GM21576 (cell line): ENCODE measurements at regions not wholly inside any gene's neighbourhood (a gene's known extent, or its start where the extent isn't known, plus 50 kb on each side); places are given as distances from the start of the nearest gene placed in this dataset.

Source experiments
- ATAC-seq: cut with Tn5 transposase; IDR thresholded peaks from one replicate; pipeline ENCODE4 v1.9.1; 2021; ENCODE audit warnings: mild to moderate bottlenecking, moderate library complexity; ENCODE audit not compliant: unreplicated experiment

DNA sequence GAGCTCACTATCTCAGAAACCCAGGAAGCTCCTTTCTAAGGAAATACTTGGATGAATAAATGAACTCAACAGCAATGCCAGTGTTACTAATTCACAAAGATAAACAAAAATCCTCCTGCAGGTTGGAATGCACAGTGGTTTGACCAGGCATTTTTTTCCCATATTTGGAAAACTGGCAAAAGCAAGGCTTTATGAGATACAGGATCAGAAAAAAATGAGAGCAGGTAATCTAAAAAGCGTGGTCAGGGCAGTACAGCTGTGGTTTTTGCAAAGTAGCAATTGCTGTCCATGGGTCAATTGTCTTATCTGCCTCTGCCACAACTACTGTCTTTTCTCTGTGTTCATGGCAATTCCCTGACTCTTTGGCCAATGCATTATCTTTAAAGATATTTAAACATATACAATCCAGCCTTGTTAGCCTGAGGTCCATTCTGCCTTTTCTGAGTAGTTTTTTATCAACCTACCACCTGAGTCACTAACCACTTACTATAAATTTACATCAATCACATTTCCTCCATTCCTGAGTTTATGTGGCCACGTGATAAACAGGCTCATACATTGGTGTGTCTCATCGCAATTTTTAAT is 564.5 kb upstream of the IGFBP3 start:
- no peak for ATAC-seq

DNA sequence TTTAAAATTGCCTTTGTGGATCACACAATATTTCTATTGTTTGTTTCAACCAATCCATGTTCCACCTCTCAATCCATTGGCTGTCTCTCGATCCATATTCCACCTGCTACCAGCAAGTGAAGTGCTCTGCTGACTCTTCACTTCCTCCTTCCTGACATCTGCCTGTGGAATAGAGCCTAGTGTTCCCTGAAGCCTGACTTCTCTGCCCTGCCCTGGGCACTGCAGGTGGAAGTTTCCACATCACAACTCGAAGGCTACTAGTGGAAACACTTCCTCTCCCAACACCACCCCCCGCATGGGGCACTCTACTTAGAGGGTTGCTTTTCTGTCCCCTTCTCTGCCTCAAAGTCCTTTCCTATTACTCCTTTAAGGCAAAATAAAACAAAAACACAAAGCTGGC is 563.8 kb upstream of the IGFBP3 start:
- ATAC-seq, result no peak

DNA sequence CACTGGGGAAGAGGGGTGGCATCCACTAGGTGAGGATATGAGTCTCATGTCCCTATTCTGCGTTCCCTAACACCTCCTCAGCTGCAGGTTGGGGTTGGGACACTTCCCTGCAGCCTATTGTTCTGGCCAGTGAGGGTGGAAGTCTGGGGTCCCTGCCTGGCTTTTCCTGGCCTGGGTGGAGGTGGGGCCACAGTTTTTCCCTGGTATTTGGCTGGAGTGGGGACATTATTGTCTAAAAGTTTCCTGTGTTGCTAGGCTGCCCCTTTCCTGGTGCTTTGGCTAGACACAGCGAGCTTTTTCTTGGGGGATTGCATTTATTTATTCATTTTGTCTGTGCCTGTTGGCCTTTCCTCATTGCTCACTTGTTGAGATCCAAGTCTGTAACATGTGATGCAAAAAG is 559.5 kb upstream of the IGFBP3 start:
- ATAC-seq, result no peak

DNA sequence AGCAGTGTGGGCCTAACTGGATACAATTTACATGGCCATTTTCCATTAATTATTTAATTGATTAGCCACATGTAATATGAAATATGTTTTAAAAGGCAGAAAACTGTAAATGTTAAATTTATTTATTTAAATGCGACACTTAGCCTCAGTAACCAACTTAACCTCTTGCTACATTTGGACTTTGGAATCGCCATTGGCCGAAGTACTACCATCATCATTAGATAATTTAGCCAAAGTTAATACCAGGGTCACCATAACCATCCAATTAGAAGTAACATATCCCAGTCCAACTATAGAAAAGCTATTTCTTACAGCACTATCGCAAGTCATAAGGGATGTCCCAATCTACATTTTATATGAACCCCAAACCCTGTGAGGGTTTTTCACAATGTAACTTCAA is 558.6 kb upstream of the IGFBP3 start:
- no peak for ATAC-seq

DNA sequence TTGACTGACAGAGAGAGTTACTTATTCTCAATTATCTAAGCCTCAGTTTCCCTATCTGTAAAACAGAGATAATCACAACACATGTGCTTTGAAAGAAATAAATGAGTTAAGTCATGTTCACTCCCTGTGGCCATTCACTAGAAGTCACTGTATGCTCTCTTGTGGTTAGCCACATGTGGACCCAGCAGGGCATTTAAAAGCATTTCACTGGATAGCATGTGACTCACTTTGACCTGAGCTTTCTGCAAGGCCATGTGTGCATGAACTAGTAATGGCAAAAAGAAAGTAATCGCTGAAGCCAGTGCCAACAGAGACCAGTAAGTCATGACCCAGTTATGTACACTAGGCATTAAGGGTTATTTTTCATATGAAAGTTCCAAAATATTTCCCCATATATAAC is 557.0 kb upstream of the IGFBP3 start:
- ATAC-seq, result no peak

DNA sequence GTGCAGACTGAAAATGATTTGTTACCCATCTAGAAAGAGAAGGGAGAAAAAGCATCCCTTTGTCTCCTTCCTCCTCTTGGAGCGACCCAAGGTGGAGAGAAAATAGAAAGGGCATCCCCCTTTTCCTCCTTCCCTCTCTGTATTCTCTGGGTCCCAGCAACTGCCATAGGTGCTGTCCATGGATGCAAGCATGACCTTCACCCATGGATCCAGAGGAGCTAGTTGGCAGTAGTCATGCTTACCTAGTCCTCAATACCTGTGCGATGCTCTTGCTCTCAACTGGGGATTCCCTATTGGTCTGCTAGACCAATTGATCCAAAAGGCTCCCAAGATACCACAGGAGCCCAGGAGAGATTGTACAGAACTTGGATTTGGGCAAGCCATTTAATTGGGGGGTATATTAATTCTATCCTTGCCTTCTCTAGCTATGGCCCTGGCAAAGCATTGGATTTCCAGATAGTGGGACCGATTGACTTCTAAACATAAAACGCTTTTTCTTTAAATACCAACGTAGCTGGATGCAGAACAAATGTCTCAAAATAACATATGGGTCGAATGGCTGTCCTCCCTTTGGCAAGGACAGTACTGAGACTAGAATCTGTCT is 547.8 kb upstream of the IGFBP3 start:
- ATAC-seq, result no peak

DNA sequence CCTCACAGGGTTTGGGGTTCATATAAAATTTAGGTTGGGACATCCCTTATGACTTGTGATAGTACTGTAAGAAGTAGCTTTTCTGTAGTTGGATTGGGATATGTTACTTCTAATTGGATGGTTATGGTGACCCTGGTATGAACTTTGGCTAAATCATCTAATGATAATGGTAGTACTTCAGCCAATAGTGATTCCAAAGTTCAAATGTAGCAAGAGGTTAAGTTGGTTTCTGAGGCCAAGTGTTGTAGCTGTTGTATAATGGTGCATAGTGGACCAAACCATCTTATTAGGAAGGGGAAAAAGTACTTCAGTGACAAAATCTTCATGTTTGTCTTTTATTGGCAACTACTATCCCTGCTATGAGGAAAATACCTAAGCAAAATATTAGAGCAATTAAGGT is 542.1 kb upstream of the IGFBP3 start:
- no peak for ATAC-seq

DNA sequence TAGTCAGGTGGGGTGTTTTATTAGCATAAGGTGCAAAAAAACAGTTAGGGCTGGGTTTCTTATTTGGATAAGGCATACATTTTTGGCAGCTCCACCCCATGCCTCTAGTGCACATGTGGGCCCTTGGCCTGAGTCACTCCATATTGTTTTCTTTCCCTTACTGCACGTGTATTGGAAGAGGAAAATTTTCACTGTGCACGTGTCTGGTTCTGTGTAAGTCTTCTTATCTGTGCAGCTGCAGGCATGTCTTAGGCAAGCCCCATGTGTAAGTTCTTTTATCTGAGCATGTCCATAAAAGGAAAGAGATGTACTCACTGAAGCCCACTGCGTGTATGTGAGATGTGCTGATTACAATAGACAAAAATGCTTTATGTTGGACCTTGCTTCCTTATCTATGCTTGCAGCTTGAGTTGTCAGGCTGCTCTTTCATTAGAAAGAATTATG is 540.3 kb upstream of the IGFBP3 start:
- no peak for ATAC-seq

DNA sequence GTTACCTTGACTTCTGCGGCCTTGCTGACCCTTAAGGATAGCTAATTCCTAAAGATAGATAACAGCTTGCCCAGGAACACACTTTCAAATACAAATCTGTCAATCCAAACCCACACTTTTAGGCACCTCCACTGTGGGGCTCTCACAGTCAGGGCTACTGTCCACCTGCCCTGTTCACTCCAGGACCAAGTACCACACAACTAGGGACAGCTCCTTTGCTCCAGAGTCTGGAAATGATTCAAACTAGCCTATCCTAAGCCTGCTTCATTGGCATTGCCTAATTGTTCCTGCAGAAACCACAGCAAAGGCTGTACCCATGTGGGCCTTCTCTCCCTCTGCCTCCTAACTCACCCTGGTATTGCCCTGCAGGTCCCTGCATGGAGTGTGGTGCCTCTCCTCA is 538.9 kb upstream of the IGFBP3 start:
- ATAC-seq, result no peak

DNA sequence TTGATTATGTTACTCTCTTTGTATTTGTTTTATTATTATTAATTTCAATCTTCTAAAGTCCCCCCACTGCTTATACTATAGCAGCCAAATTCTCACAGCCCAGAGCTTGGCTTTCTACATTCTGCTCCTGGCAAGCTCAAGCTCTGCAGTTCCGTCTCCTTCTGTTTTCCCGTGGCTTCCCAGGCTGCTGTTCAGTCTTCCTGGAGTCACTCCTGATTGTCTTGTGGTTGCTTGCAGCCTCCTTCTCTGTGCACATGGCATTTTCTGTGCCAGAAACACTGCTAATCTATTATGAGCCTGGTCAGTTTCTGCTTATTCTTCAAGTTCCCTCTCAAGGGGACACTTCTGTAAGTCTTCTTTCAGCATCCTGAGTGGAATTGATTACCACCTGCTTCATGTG is 533.7 kb upstream of the IGFBP3 start:
- ATAC-seq, result no peak

DNA sequence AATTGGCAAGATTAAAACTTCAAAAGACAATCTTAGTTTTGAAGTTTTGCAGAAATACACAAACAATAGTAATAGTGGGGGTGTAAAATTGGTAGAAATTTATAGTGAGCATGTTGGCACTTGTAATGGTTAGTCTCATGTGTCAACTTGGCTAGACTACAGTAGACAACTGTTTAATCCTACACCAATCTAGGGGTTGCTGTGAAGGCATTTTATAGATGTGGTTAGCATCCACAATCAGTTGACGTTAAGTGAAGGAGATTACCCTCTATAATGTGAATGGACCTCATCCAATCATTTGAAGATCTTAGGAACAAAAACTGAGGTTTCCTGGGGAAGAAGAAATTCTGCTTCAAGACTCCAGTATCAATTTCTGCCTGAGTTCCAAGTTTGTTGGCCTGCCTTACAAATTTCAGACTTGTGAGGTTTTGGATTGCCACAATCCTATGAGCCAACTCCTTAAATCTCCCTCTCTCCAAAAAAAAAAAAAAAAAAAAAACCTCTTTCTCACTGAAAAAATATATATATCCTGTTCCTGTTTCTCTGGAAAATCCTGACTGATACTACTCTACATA is 531.6 kb upstream of the IGFBP3 start:
- ATAC-seq, result no peak

DNA sequence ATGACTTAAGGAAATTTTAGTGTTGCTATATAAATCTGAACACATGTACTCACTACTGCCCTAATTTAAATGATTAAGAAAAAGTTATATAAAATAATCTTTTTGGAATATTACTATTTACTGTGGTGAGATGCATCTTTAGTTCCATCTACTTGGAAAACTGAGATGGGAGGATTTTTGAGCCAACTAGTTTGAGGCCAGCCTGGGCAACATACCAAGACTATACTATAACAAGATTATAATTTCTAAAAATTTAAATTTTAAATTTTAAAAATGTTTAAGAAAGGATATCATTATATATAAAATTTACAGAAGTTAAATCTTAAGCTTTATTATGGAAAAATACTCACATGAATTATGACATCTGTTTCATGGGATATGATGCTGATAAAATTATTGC is 530.8 kb upstream of the IGFBP3 start:
- ATAC-seq, result no peak

DNA sequence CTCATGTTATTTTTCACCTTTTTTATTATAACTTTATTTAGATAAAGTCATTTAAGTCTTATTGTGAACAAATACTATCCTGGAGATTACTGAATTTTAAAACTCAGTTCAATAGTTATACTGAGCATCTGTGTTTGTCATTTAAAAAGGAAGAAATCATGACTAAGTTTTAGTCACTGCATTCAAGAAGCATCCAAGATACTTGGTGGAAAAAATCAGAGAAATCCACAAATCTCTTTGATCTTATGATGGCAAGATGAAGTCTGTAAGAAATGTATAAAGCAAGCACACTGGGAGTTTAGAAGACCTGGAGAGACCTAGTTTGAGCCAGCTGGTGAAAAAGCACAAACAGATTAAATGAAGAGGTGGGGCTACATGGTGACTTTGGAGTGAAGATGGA is 529.8 kb upstream of the IGFBP3 start:
- no peak for ATAC-seq

DNA sequence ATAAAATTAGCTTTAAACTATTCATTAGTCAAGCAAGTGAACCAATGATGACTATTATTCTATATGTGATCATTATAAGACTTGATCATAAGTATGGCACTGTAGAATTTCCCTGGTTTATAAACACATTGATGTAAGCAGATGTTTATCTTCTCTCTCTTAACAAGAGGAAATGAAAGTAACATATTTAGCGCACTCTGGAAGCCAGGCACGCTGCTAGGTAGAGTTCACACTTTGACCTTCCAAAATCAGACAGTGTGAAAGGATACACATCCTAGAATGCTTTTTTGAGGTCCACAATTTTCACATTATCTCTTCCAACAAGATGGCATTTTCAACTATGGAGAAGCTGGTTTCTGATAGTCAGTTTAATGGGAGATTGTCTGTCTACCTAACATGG is 529.4 kb upstream of the IGFBP3 start:
- ATAC-seq, result no peak

DNA sequence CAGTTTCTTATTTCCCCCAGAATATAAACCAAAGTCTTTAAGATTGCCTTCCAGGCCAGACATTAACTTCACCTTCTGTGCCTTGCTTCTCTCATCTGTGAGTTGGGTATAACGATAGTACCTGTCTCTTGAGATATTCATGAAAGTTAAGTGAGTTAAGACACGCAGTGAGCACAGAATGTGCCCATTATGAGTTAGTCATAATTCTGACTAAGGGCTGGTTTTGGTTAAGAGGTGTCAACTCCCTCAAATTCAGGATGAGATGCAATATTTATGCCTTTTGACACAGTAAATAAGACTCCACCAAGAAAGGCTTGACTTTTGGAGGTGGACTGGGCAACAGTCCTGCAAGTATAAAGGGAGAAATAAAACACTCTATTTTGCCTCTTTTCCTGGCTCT is 528.7 kb upstream of the IGFBP3 start:
- no peak for ATAC-seq

DNA sequence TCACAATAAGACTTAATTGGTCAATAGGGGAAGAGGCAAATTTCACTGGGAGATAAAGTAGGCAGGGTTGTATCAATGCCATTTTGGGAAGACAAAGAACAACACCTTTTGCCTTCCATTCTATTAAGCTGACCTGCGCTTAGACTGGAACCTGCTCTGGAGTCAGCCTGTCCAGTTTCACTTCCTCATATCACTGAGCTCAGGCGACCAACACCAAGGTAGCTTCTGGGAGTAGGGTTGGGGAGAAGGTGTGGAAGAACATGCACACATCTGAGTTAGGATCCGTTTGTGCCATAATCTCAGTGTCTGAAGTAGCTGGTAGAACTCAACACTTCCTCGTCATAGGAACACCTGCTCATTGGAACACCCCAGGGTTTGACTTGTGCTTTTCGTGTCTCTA is 527.4 kb upstream of the IGFBP3 start:
- no peak for ATAC-seq

DNA sequence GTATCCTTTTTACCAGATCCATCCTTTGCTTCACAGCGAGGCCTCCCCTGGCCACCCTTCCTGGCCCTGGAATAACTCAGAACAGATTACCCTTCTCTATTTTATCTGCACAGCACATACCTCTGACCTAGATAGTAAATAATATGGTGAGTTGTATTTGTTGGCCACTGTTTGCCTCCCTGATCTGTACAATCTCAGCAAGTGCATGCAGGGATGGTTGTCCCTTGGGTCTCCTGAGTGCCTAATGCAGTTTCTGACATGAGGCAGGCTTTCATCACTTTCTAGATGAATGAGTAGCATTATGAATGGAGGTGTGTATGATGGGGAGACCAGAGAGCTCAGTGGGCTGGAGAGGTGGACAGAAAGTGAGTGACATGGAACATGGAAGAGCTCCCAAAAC is 525.1 kb upstream of the IGFBP3 start:
- no peak for ATAC-seq

DNA sequence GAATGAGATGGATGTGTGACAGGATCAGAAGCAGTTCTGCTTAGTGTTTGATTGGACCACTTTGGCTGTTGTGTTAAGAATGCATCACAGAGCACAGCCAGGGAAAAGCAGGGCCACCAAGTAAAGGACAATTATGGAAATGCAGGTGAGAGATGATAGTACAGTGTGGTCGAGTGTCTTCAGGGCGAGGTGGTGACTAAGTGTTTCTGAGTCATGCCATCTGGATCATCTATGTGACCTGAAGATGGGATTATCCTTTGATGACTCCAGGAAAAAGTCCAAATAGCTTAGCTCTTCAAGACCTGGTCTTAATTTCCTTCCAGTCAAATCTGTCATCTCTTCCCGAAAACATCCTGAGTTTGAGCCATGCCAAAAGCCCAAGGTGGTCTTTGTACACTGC is 523.2 kb upstream of the IGFBP3 start:
- no peak for ATAC-seq

DNA sequence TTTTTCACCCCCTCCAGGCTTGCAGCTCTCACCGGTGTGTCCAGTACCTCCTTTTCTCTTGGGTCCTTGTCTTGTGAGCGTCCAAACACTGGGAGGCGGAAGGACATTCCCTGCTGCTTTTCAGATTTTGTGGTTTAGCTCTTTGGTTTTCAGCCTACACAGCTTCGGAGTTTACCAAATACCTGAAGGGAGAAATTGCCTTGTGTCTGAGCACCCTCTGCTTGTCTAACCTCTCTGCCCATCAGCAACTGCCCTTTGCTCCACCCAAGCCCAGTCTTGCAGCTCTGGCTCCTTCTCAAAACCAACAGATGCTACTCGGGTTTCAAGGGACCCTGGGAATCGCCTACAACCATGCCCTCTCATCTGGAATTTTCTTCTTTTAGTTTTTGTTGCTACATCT is 519.1 kb upstream of the IGFBP3 start:
- no peak for ATAC-seq

DNA sequence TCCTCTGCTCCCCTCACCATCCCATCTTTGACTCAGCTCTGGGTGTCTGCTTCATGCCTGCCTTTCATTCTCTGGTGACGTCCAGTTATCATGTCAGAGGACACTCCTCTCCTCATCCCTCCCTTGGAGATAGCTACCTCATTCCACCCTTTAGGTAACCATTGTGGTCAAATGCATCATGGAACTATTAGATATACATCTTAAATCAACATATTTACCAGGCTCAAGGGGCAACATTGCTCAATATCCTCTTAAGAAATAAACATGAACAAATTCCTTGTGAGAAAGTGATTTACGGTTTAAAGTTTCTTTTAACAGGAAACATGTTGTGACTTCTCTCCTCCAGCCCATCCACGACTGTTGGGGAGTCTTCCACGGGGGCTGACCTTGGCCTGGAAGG is 511.6 kb upstream of the IGFBP3 start:
- no peak for ATAC-seq

DNA sequence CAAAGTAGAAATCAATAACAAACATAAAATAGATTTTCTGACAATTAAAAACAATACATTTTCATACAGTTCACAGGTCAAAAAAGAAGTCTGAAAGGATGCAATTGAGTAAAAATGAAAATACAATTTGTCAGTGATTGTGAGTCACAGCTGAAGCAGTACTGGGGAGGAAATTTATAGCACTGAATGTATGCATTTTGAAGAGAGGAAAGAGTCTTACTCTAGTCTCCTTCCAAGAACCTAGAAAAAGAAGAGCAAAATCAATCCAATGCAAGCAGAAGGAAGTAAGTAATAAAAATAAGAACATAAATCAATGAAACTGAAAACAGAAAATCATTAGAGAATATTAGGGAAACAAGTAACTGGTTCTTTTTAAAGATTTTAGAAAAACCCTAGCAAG is 507.2 kb upstream of the IGFBP3 start:
- no peak for ATAC-seq

DNA sequence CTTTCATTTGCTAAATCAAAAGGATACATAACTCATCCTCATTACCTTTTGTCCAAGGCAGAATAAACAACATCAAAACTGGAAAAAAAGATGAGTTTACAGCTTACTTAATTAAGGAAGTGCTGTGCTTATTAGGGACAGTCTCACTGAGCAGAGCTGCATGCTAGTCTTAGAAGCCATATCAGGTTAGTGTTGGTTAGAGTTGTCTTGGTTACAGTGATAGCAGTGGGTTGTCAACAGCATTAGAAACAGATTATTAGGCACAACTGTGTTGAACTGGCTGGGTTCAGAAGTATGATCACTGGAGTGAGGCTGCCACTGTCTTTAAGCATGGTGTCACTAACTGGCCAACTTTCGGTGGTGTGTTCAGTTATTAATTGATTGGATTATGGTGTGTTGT is 503.9 kb upstream of the IGFBP3 start:
- ATAC-seq, result no peak
